ENCODE measurements at regions not wholly inside any gene's neighbourhood (a gene's known extent, or its start where the extent isn't known, plus 50 kb on each side); places are given as distances from the start of the nearest gene placed in this dataset.

DNA sequence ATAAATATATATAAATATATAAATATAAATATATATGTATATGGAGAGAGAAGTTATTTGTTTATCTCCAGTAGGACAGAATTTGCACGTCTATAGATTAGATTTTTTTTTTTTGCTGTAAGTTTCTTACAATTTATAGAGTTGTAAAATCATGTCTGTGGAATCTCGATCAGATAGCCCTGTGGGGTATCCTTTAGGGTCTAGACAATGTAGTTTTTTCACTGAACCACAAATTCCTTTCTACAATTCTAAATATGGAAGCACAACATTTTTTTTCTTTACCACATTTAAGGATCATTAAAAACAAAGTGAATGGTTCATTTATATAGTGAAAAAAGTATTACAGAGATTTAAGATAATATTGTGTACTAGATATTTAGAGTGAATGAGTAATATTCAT is 384.2 kb upstream of the ZNF608 start:
- H3K79me2 ChIP-seq (ENCODE audit: low read depth), result no peaks in the 10 kb centered on the region
- H3K4me3 ChIP-seq, result no peak overlapping the region
- H2AFZ ChIP-seq (replicated peaks), result no peak overlapping the region
- H3K27ac Mint-ChIP-seq, result no peak overlapping the region
- peaks cover 2% of the 10 kb centered on the region for H3K9me3 Mint-ChIP-seq
- H3K36me3 ChIP-seq, result no peaks in the 10 kb centered on the region
- peaks cover 18% of the 10 kb centered on the region for H3K4me1 Mint-ChIP-seq
- DNase-seq (ENCODE audit: low spot score), result no peak
- peaks cover 8% of the 10 kb centered on the region for H3K4me1 ChIP-seq
- TF ChIP-seq, protein P1, sequence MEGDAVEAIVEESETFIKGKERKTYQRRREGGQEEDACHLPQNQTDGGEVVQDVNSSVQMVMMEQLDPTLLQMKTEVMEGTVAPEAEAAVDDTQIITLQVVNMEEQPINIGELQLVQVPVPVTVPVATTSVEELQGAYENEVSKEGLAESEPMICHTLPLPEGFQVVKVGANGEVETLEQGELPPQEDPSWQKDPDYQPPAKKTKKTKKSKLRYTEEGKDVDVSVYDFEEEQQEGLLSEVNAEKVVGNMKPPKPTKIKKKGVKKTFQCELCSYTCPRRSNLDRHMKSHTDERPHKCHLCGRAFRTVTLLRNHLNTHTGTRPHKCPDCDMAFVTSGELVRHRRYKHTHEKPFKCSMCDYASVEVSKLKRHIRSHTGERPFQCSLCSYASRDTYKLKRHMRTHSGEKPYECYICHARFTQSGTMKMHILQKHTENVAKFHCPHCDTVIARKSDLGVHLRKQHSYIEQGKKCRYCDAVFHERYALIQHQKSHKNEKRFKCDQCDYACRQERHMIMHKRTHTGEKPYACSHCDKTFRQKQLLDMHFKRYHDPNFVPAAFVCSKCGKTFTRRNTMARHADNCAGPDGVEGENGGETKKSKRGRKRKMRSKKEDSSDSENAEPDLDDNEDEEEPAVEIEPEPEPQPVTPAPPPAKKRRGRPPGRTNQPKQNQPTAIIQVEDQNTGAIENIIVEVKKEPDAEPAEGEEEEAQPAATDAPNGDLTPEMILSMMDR (IDR thresholded peaks at IDR 0.05), result no peak
- TF ChIP-seq EZH2phosphoT487 (IDR thresholded peaks at IDR 0.05) (no peak), EZH2 (IDR thresholded peaks at IDR 0.05) (no peak)
- peaks cover 5% of the 10 kb centered on the region for H3F3A ChIP-seq (ENCODE audit: low read depth)
- no peak overlapping the region for H3K27ac ChIP-seq
- no peak overlapping the region for H3K9ac ChIP-seq
- no peak overlapping the region for H3K4me2 ChIP-seq
- no peak overlapping the region for H3K4me3 Mint-ChIP-seq
- no peaks in the 10 kb centered on the region for H3K9me3 ChIP-seq (ENCODE audit: low read depth)
- no peaks in the 10 kb centered on the region for H4K20me1 ChIP-seq (ENCODE audit: low read depth)
- H3K27me3 Mint-ChIP-seq (ENCODE audit: insufficient read depth, low read depth), result peaks cover 3% of the 10 kb centered on the region
- H3K36me3 Mint-ChIP-seq, result no peaks in the 10 kb centered on the region
- no peaks in the 10 kb centered on the region for H3K27me3 ChIP-seq

DNA sequence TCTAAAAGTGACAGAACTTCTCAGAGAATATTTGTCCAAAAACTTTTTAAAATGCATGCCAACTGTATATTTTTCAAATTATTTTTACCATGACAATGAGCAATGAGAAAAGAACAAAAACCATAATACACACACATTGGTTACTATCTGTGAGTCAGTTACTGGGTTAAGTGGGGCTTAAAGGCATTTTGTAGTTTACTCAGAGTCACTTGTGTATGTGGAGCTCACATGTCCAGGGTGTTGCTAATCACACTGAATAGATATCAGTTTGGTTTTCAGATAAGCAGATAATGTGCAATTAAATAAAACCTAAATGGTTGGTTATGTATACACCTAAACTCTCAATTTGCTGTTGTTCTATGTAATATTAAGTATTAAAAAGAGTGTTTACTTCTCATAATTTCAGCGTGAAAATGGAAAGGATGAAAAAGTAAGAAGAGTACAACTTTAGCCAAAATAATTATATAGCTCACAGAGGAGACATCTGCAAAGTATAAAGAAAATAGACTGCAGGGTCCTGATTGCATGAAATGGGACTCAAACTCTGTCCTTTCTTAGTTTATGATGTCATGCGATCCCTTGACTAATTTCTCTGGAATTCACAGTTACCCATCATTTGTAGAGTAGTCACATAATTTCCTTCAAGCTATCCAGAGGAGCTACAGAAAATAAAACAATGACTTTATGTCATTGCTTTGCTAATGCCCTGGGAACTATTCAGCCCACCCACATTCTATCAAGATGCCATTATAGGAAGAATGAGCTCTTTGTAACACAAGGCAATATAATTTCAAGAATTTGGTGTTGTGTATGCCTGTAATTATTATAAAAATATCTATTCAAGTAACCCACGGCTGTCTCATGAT is 388.0 kb upstream of the ZNF608 start:
- H3K27me3 Mint-ChIP-seq (ENCODE audit: insufficient read depth, low read depth), result no peaks in the 10 kb centered on the region
- Histone ChIP-seq H3K4me2 (no peak overlapping the region), H3K9me3 (ENCODE audit: low read depth) (no peaks in the 10 kb centered on the region), H3K27me3 (no peaks in the 10 kb centered on the region), H3K36me3 (no peaks in the 10 kb centered on the region), H3K27ac (no peak overlapping the region), H3K4me3 (no peak overlapping the region), H3K79me2 (ENCODE audit: low read depth) (no peaks in the 10 kb centered on the region), H3K4me1 (peaks cover 8% of the 10 kb centered on the region), H3K9ac (no peak overlapping the region), H2AFZ (replicated peaks) (no peak overlapping the region), H4K20me1 (ENCODE audit: low read depth) (no peaks in the 10 kb centered on the region), H3F3A (ENCODE audit: low read depth) (peaks cover 4% of the 10 kb centered on the region)
- peaks cover 2% of the 10 kb centered on the region for H3K36me3 Mint-ChIP-seq
- no peaks in the 10 kb centered on the region for H3K9me3 Mint-ChIP-seq
- H3K4me1 Mint-ChIP-seq, result peaks cover 21% of the 10 kb centered on the region
- DNase-seq (ENCODE audit: low spot score), result no peak
- no peak overlapping the region for H3K4me3 Mint-ChIP-seq
- H3K27ac Mint-ChIP-seq, result no peak overlapping the region
- TF ChIP-seq, protein P1 (IDR thresholded peaks at IDR 0.05), result no peak
- TF ChIP-seq EZH2 (IDR thresholded peaks at IDR 0.05), result no peak
- TF ChIP-seq EZH2phosphoT487 (IDR thresholded peaks at IDR 0.05), result no peak

DNA sequence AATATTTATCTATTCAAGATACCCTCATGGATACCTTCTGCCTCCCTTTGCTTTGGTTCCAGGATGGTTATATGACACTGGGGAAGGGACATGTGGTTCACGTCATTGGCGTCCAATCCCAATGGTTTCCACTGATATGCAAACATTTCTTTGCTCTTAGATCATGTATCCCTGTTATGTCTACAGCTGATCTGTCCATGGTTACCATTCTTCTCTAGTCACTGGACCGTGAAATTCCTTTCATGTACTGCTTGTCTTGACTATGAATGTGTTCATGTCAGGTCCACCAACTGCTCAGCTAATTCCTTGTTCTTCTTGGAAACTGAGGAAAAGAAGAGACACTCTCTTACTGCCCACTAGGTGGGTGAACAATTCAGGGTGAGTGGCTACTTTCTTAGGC is 391.1 kb upstream of the ZNF608 start:
- Histone ChIP-seq H3K9me3 (ENCODE audit: low read depth) (no peaks in the 10 kb centered on the region), H3K4me3 (no peak overlapping the region), H3K4me2 (no peak overlapping the region), H4K20me1 (ENCODE audit: low read depth) (no peaks in the 10 kb centered on the region), H3K9ac (no peak overlapping the region), H3K4me1 (peaks cover 21% of the 10 kb centered on the region), H3F3A (ENCODE audit: low read depth) (no peaks in the 10 kb centered on the region), H3K27me3 (no peaks in the 10 kb centered on the region), H3K36me3 (no peaks in the 10 kb centered on the region), H3K27ac (no peak overlapping the region), H3K79me2 (ENCODE audit: low read depth) (no peaks in the 10 kb centered on the region), H2AFZ (replicated peaks) (no peak overlapping the region)
- no peak overlapping the region for H3K4me3 Mint-ChIP-seq
- no peaks in the 10 kb centered on the region for H3K9me3 Mint-ChIP-seq
- H3K4me1 Mint-ChIP-seq, result peaks cover 21% of the 10 kb centered on the region
- peaks cover 2% of the 10 kb centered on the region for H3K36me3 Mint-ChIP-seq
- no peaks in the 10 kb centered on the region for H3K27me3 Mint-ChIP-seq (ENCODE audit: insufficient read depth, low read depth)
- TF ChIP-seq, protein P1 (IDR thresholded peaks at IDR 0.05), result no peak
- TF ChIP-seq EZH2phosphoT487 (IDR thresholded peaks at IDR 0.05) (no peak), EZH2 (IDR thresholded peaks at IDR 0.05) (no peak)
- H3K27ac Mint-ChIP-seq, result no peak overlapping the region
- no peak for DNase-seq (ENCODE audit: low spot score)
